ENCODE measurements at regions not wholly inside any gene's neighbourhood (a gene's known extent, or its start where the extent isn't known, plus 50 kb on each side); places are given as distances from the start of the nearest gene placed in this dataset.

DNA sequence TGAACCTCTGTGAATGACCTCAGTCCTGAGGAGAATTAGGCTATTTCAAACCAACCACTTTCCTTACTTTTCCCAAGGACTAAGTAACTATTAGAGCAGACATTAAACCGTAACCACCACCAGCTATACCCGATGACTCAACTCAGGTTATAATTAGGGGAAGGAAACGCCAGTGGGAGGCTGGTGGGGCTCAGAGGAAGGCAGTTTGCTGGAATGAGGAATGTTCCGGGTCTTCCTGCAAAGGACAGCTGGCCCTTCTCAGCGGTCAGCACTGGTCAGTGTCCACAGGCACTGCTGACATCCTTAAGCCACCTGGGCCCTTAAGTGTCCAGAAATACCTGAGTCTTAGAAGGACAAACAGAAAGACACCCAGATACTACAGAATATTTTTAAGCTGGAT, 515.2 kb downstream of the MAFB start (continued):
- no peak for TF ChIP-seq CTBP2 (IDR thresholded peaks at IDR 0.05; ENCODE audit: borderline replicate concordance, insufficient read depth, insufficient read length, low read length)
- no peak for TF ChIP-seq RNF2 (IDR thresholded peaks at IDR 0.05; ENCODE audit: borderline replicate concordance, low read depth, low read length, missing control alignments, poor library complexity, severe bottlenecking)
- TF ChIP-seq CBX8 (IDR thresholded peaks at IDR 0.05; ENCODE audit: borderline replicate concordance, low read depth, low read length) = no peak
- TF ChIP-seq TEAD4 (IDR thresholded peaks at IDR 0.05; ENCODE audit: low read depth, low read length) = no peak
- TF ChIP-seq EZH2 (IDR thresholded peaks at IDR 0.05; ENCODE audit: low read depth, low read length, severe bottlenecking) = no peak
- TF ChIP-seq ZNF274 (IDR thresholded peaks at IDR 0.05; ENCODE audit: borderline replicate concordance, extremely low read depth, low read length) = no peak
